Activated naive CD4-positive, alpha-beta T cell treated with anti-CD3 and anti-CD28 coated beads for 36 hours (primary cell): ENCODE measurements at regions not wholly inside any gene's neighbourhood (a gene's known extent, or its start where the extent isn't known, plus 50 kb on each side); places are given as distances from the start of the nearest gene placed in this dataset.
"Not testable (repeated sequence)": the region's sequence is repeated elsewhere in the genome, so short reads cannot be mapped to it uniquely, and the experiment has no call there.

Experiments used
- CTCF ChIA-PET: fragments of 350-600 bp; sonication (Branson Sonifier 250); formaldehyde crosslinking; loops from one replicate; lab custom pipeline; 2021; ENCODE audit warnings: antibody characterized with exemption; lab: Charles Lee
- DNase-seq: peaks from one replicate; pipeline ENCODE4 v3.0.0-alpha.2; 2020
- H3K27ac Mint-ChIP-seq: one replicate; pipeline ENCODE4 v1.8.0; 2021; ENCODE audit warnings: mild to moderate bottlenecking, mixed read lengths
- H3K27me3 Mint-ChIP-seq: one replicate; pipeline ENCODE4 v1.8.0; 2021; ENCODE audit warnings: low read depth, mixed read lengths
- H3K36me3 Mint-ChIP-seq: one replicate; pipeline ENCODE4 v1.8.0; 2021; ENCODE audit warnings: low read depth, mixed read lengths
- H3K4me1 Mint-ChIP-seq: one replicate; pipeline ENCODE4 v1.8.0; 2021; ENCODE audit warnings: low read depth, mixed read lengths
- H3K4me3 Mint-ChIP-seq: one replicate; pipeline ENCODE4 v1.8.0; 2021; ENCODE audit warnings: mild to moderate bottlenecking, moderate library complexity, mixed read lengths
- H3K9me3 Mint-ChIP-seq: one replicate; pipeline ENCODE4 v1.8.0; 2021; ENCODE audit warnings: mixed read lengths
- intact Hi-C: fragments of 100-400 bp; cut with micrococcal nuclease; formaldehyde crosslinking; loops from one replicate; pipeline ENCODE4 v1.15.1; 2023

DNA sequence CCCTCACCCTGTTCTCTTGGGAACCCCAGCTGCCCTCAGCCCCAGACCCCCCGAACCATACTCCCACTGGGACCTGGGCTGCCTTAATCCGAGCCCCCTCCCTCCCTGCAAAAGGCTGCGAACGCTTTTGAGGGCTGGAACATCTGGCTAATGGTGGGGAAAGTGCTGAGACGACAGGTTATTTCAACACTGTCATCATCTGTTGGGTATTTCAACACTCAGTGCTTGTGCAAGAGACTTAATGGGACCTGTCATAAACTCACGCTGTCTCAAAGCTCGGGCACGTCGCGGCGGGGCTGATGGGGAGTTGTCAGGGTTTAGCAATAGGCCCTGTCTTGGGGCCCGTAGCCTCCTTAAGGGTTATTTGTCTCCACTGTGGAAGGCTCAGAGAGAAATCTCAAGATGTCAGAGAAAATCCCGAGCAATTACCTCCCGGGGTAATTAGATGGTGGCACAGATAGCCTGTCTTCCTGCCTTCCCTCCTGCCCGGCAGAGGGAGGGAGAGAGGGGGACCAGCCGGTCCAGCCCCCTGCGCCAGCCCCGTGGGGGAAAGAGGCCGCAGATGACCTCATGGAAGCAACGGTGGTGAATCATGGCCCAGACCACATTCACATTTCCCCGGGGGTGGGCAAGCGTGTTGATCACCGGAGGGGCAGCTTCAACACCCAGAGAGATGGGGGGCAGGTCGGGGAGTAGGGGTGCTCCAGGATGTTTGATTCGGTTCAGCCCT lies 88.7 kb upstream of the MYL10 start:
- no peaks in the 10 kb centered on the region for H3K9me3 Mint-ChIP-seq
- H3K4me1 Mint-ChIP-seq, result no peaks in the 10 kb centered on the region
- CTCF ChIA-PET, result no interaction called here
- DNase-seq, result no peak
- H3K27me3 Mint-ChIP-seq, result no peaks in the 10 kb centered on the region
- H3K36me3 Mint-ChIP-seq, result no peaks in the 10 kb centered on the region
- intact Hi-C loops, result no loop called here
- H3K27ac Mint-ChIP-seq, result no peak overlapping the region
- H3K4me3 Mint-ChIP-seq, result no peak overlapping the region

DNA sequence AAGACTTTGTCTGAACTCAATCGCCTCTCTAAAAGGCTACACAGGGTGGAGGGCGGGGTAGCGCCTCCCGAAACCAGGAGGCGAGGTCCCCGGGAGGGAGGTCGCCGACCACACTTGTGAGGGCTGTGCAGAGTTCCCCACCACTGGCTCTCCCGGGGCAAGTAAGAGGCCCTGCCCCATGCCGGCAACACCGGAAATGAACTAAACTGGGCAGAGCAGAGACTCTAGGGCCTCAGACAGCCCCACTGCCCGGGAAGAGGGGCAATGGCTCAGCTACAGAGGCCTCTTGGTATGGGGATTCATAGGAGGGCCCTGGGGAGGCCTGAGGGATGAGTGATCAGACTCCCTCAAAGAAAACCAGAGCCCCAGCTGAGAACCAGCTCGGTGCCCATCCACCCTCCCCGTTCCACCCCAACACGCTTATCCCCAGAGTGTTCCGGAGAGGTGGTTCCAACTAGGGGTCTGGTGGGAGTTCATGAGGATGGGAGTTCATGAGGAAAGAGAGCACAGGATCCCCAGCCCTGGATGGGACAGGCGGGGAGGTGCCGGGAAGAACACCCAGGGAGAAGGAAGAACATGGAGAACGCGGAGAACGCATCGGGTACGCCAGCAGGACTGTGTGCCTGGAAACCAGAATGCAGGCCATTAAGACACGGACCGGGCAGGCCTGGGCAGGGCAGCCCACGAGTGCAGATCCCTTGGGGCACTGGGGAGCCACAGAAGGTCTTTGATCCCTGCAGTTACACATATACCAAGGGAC lies 89.4 kb upstream of the MYL10 start:
- DNase-seq, result no peak
- H3K9me3 Mint-ChIP-seq, result no peaks in the 10 kb centered on the region
- H3K27ac Mint-ChIP-seq, result no peak overlapping the region
- H3K36me3 Mint-ChIP-seq, result no peaks in the 10 kb centered on the region
- H3K4me1 Mint-ChIP-seq, result no peaks in the 10 kb centered on the region
- H3K4me3 Mint-ChIP-seq, result no peak overlapping the region
- intact Hi-C loops, result no loop called here
- CTCF ChIA-PET, result no interaction called here
- H3K27me3 Mint-ChIP-seq, result no peaks in the 10 kb centered on the region

DNA sequence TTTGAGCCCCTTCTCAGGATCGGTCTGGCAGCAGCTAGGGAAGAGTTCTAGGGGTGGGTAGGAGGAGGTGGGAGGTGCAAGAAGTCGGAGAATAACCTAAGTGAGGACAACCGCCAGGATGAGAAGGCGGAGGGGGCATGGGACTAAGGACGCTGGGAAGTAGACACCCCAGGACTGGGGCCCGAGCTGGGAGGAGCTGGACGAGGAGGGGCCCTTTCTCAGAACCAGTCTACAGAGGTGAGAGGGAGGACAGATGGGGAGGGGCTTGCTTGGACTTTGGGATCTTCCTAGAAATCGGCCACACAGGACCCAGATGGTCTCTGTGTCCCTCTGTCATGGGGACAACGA lies 90.0 kb upstream of the MYL10 start:
- H3K9me3 Mint-ChIP-seq, result peaks cover 4% of the 10 kb centered on the region
- no peaks in the 10 kb centered on the region for H3K27me3 Mint-ChIP-seq
- no peak overlapping the region for H3K27ac Mint-ChIP-seq
- H3K4me1 Mint-ChIP-seq, result no peaks in the 10 kb centered on the region
- CTCF ChIA-PET, result interaction anchor here (0.7 kb wide), 1 partner anchor 92 kb away, joined by 3 read pairs; no protein-coding TSS in a partner anchor
- intact Hi-C loops, result no loop called here
- H3K4me3 Mint-ChIP-seq, result no peak overlapping the region
- H3K36me3 Mint-ChIP-seq, result no peaks in the 10 kb centered on the region
- DNase-seq, result no peak

- CTCF ChIA-PET, result no interaction called here
- H3K9me3 Mint-ChIP-seq, result peaks cover 4% of the 10 kb centered on the region
Measured at GRCh38 chr7:101720324-101720723, 91.2 kb upstream of the MYL10 start.

GRCh38 chr7:101722247-101722646 lies 93.2 kb upstream of the MYL10 start:
- CTCF ChIA-PET, result interaction anchor here (0.6 kb wide), 2 partner anchors 118 to 253 kb away, joined by 3 read pairs; no protein-coding TSS in a partner anchor
- peaks cover 4% of the 10 kb centered on the region for H3K9me3 Mint-ChIP-seq
- H3K4me3 Mint-ChIP-seq, result no peak overlapping the region
- DNase-seq, result no peak
- no peaks in the 10 kb centered on the region for H3K36me3 Mint-ChIP-seq
- H3K27ac Mint-ChIP-seq, result no peak overlapping the region
- H3K4me1 Mint-ChIP-seq, result no peaks in the 10 kb centered on the region
- H3K27me3 Mint-ChIP-seq, result no peaks in the 10 kb centered on the region
- intact Hi-C loops, result no loop called here

More at GRCh38 chr7:101720324-101720723, 91.2 kb upstream of the MYL10 start:
- H3K27me3 Mint-ChIP-seq, result no peaks in the 10 kb centered on the region
- intact Hi-C loops, result no loop called here
- DNase-seq, result no peak
- no peak overlapping the region for H3K27ac Mint-ChIP-seq
- H3K36me3 Mint-ChIP-seq, result no peaks in the 10 kb centered on the region
- H3K4me3 Mint-ChIP-seq, result no peak overlapping the region
- H3K4me1 Mint-ChIP-seq, result no peaks in the 10 kb centered on the region

- peaks cover 4% of the 10 kb centered on the region for H3K9me3 Mint-ChIP-seq
- no peaks in the 10 kb centered on the region for H3K36me3 Mint-ChIP-seq
- no peaks in the 10 kb centered on the region for H3K4me1 Mint-ChIP-seq
- no peaks in the 10 kb centered on the region for H3K27me3 Mint-ChIP-seq
- no peak for DNase-seq
- H3K4me3 Mint-ChIP-seq, result no peak overlapping the region
- intact Hi-C loops, result no loop called here
- CTCF ChIA-PET, result no interaction called here
- no peak overlapping the region for H3K27ac Mint-ChIP-seq
Measured at GRCh38 chr7:101723835-101724234, 93.6 kb upstream of the CUX1 start.

GRCh38 chr7:101724957-101725356 lies 92.5 kb upstream of the CUX1 start:
- H3K27me3 Mint-ChIP-seq, result no peaks in the 10 kb centered on the region
- CTCF ChIA-PET, result no interaction called here
- no peak overlapping the region for H3K27ac Mint-ChIP-seq
- no peaks in the 10 kb centered on the region for H3K36me3 Mint-ChIP-seq
- H3K4me1 Mint-ChIP-seq, result no peaks in the 10 kb centered on the region
- no peak for DNase-seq
- peaks cover 4% of the 10 kb centered on the region for H3K9me3 Mint-ChIP-seq
- intact Hi-C loops, result no loop called here
- no peak overlapping the region for H3K4me3 Mint-ChIP-seq

DNA sequence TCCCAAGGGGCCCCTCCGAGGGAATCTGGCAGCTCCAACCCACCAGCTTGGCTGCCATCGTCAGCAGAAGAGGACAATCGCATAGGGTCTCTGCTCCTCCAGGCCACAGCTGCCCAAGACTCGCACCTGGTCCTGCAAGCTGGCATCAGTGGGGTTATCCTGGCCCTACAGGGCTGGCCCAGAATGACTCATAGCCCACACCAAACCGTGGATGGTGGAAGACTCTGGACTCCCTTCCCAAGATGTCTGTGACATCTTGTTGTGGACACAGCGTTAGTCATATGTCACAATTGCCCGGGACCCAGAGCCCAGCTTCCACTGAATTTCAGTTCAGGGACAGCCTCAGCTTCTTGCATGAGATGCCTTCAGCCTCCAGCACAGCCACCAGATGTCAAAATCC lies 91.5 kb upstream of the CUX1 start:
- Mint-ChIP-seq H3K4me3 (no peak overlapping the region), H3K9me3 (peaks cover 4% of the 10 kb centered on the region), H3K27ac (no peak overlapping the region), H3K4me1 (no peaks in the 10 kb centered on the region), H3K36me3 (no peaks in the 10 kb centered on the region), H3K27me3 (no peaks in the 10 kb centered on the region)
- CTCF ChIA-PET, result interaction anchor here (0.6 kb wide), 1 partner anchor 387 kb away, joined by 4 read pairs; no protein-coding TSS in a partner anchor
- no peak for DNase-seq
- intact Hi-C loops, result no loop called here

GRCh38 chr7:101727184-101727583 lies 90.2 kb upstream of the CUX1 start:
- no peak for DNase-seq
- H3K9me3 Mint-ChIP-seq, result peaks cover 4% of the 10 kb centered on the region
- no peak overlapping the region for H3K27ac Mint-ChIP-seq
- H3K4me1 Mint-ChIP-seq, result no peaks in the 10 kb centered on the region
- H3K4me3 Mint-ChIP-seq, result no peak overlapping the region
- CTCF ChIA-PET, result no interaction called here
- H3K27me3 Mint-ChIP-seq, result no peaks in the 10 kb centered on the region
- no peaks in the 10 kb centered on the region for H3K36me3 Mint-ChIP-seq
- intact Hi-C loops, result no loop called here

DNA sequence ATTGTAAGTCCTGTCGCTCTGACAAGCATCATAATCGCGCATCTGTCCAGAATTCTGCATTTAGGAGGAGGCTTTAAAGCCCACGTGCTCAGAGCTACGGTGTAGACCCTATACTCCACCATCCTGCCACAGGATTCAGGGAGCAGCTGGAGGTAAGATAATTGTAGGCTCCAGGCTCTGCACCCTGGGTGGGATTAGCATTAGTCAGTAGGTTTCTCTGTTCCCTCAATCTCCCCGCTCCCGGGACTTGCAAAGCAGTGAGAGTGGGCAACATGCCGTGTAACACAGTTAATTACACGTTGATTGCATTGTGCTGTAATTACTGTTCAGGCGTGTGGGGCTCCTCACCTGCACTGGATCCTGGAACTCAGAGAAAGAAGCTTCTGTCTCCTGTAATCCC lies 89.3 kb upstream of the CUX1 start:
- DNase-seq, result no peak
- no peaks in the 10 kb centered on the region for H3K4me1 Mint-ChIP-seq
- peaks cover 4% of the 10 kb centered on the region for H3K9me3 Mint-ChIP-seq
- H3K27ac Mint-ChIP-seq, result no peak overlapping the region
- intact Hi-C loops, result no loop called here
- CTCF ChIA-PET, result interaction anchor here (0.6 kb wide), 1 partner anchor 147 kb away, joined by 7 read pairs; no protein-coding TSS in a partner anchor
- H3K36me3 Mint-ChIP-seq, result no peaks in the 10 kb centered on the region
- H3K27me3 Mint-ChIP-seq, result no peaks in the 10 kb centered on the region
- H3K4me3 Mint-ChIP-seq, result no peak overlapping the region

- H3K36me3 Mint-ChIP-seq, H3K27me3 Mint-ChIP-seq, H3K4me3 Mint-ChIP-seq, H3K4me1 Mint-ChIP-seq, H3K27ac Mint-ChIP-seq, DNase-seq, intact Hi-C loops, H3K9me3 Mint-ChIP-seq: not testable (repeated sequence)
- CTCF ChIA-PET, result interaction anchor here (0.6 kb wide), 1 partner anchor 147 kb away, joined by 7 read pairs; no protein-coding TSS in a partner anchor
Measured at GRCh38 chr7:101728873-101729240, 88.6 kb upstream of the CUX1 start.

- no peak overlapping the region for H3K27ac Mint-ChIP-seq
- intact Hi-C loops, result no loop called here
- no peaks in the 10 kb centered on the region for H3K27me3 Mint-ChIP-seq
- CTCF ChIA-PET, result no interaction called here
- H3K9me3 Mint-ChIP-seq, result no peaks in the 10 kb centered on the region
- no peak for DNase-seq
- H3K4me1 Mint-ChIP-seq, result no peaks in the 10 kb centered on the region
- no peaks in the 10 kb centered on the region for H3K36me3 Mint-ChIP-seq
- no peak overlapping the region for H3K4me3 Mint-ChIP-seq
Measured at GRCh38 chr7:101729241-101729883, 88.1 kb upstream of the CUX1 start.
